ENCODE measurements at regions not wholly inside any gene's neighbourhood (a gene's known extent, or its start where the extent isn't known, plus 50 kb on each side); places are given as distances from the start of the nearest gene placed in this dataset.

GRCh38 chr6:137417396-137417795 is 76.8 kb downstream of the OLIG3 start:
- no peak for TF ChIP-seq CTCF (IDR thresholded peaks at IDR 0.05 in 4 of 5, conservative IDR thresholded peaks at IDR 0.05 in 1 of 5)
- TF ChIP-seq POLR2A (IDR thresholded peaks at IDR 0.05): no peak

Data from gastrocnemius medialis (tissue), 4 donors.